MCF 10A (cell line): ENCODE measurements at regions not wholly inside any gene's neighbourhood (a gene's known extent, or its start where the extent isn't known, plus 50 kb on each side); places are given as distances from the start of the nearest gene placed in this dataset.

ENCODE experiments used
- BruUV-seq: library from RNA; stranded (reverse); fragments of 400-500 nt; replicated peaks from 2 replicates; lab custom pipeline; 2021; lab: Mats Ljungman, UMichigan
- CTCF ChIA-PET: fragments of 300-600 bp; sonication (Branson Sonifier 250); formaldehyde crosslinking; extraction: SDS; loops from one replicate; lab custom pipeline; 2021; ENCODE audit warnings: antibody characterized with exemption, inconsistent platforms; lab: Yijun Ruan, JAX
- POLR2A ChIA-PET: fragments of 300-600, 350-650 bp; sonication (Branson Sonifier 250); formaldehyde crosslinking; extraction: SDS; loops from one replicate; lab custom pipeline; 2020; ENCODE audit warnings: antibody characterized with exemption, inconsistent platforms; lab: Yijun Ruan, JAX
- DNase-seq: peaks from one replicate; pipeline ENCODE4 v3.0.0-alpha.2; 2018; ENCODE audit not compliant: unreplicated experiment
- H3K27ac Mint-ChIP-seq: one replicate; pipeline ENCODE4 v1.8.0; 2022; ENCODE audit warnings: mild to moderate bottlenecking, low read depth, mixed read lengths; ENCODE audit not compliant: unreplicated experiment
- H3K27me3 Mint-ChIP-seq: one replicate; pipeline ENCODE4 v1.8.0; 2022; ENCODE audit warnings: mixed read lengths; ENCODE audit not compliant: insufficient read depth, unreplicated experiment
- H3K36me3 Mint-ChIP-seq: one replicate; pipeline ENCODE4 v1.8.0; 2022; ENCODE audit warnings: mild to moderate bottlenecking, moderate library complexity, mixed read lengths; ENCODE audit not compliant: insufficient read depth, unreplicated experiment
- H3K4me1 Mint-ChIP-seq: one replicate; pipeline ENCODE4 v1.8.0; 2022; ENCODE audit warnings: mixed read lengths; ENCODE audit not compliant: insufficient read depth, unreplicated experiment
- H3K4me3 Mint-ChIP-seq: one replicate; pipeline ENCODE4 v1.8.0; 2022; ENCODE audit warnings: mild to moderate bottlenecking, moderate library complexity, mixed read lengths; ENCODE audit not compliant: unreplicated experiment
- H3K9me3 Mint-ChIP-seq: one replicate; pipeline ENCODE4 v1.8.0; 2022; ENCODE audit warnings: mixed read lengths; ENCODE audit not compliant: unreplicated experiment
- CTCF ChIP-seq: fragments of 200-600 bp; IDR thresholded peaks from one replicate; pipeline ENCODE4 v1.8.0; 2022; ENCODE audit warnings: antibody characterized with exemption, mild to moderate bottlenecking; ENCODE audit not compliant: unreplicated experiment
- intact Hi-C: fragments of 100-400 bp; cut with micrococcal nuclease; formaldehyde crosslinking; loops from 2 replicates; pipeline ENCODE4 v1.14.1; 2022

- no peak for DNase-seq
- Mint-ChIP-seq H3K27ac (no peak overlapping the region), H3K27me3 (no peaks in the 10 kb centered on the region), H3K36me3 (peaks cover 5% of the 10 kb centered on the region), H3K9me3 (peaks cover 32% of the 10 kb centered on the region), H3K4me1 (no peaks in the 10 kb centered on the region), H3K4me3 (no peak overlapping the region)
- TF ChIP-seq CTCF, result no peak
- ChIA-PET CTCF (no interaction called here), POLR2A (no interaction called here)
- BruUV-seq, result no TSS peak
- intact Hi-C loops, result no loop called here
Observed at GRCh38 chr10:131560706-131561355, 249.3 kb upstream of the TCERG1L start.

- intact Hi-C loops, result no loop called here
- peaks cover 35% of the 10 kb centered on the region for H3K9me3 Mint-ChIP-seq
- H3K36me3 Mint-ChIP-seq, result peaks cover 5% of the 10 kb centered on the region
Observed at GRCh38 chr10:131561897-131562296, 250.4 kb upstream of the TCERG1L start.

GRCh38 chr10:131563411-131563810, 251.9 kb upstream of the TCERG1L start:
- no peaks in the 10 kb centered on the region for H3K4me1 Mint-ChIP-seq
- H3K36me3 Mint-ChIP-seq, result peaks cover 5% of the 10 kb centered on the region
- CTCF ChIA-PET, result no interaction called here
- no peak for DNase-seq
- peaks cover 35% of the 10 kb centered on the region for H3K9me3 Mint-ChIP-seq
- no peaks in the 10 kb centered on the region for H3K27me3 Mint-ChIP-seq
- intact Hi-C loops, result no loop called here
- no peak overlapping the region for H3K27ac Mint-ChIP-seq
- no peak for TF ChIP-seq CTCF
- no TSS peak for BruUV-seq
- POLR2A ChIA-PET, result no interaction called here
- H3K4me3 Mint-ChIP-seq, result no peak overlapping the region

More at GRCh38 chr10:131561897-131562296, 250.4 kb upstream of the TCERG1L start:
- Mint-ChIP-seq H3K4me1 (no peaks in the 10 kb centered on the region), H3K4me3 (no peak overlapping the region), H3K27ac (no peak overlapping the region), H3K27me3 (no peaks in the 10 kb centered on the region)
- TF ChIP-seq CTCF, result no peak
- POLR2A ChIA-PET, result interaction anchor here (0.7 kb wide), 1 partner anchor 1485 kb away, joined by 3 read pairs; no protein-coding TSS in a partner anchor
- CTCF ChIA-PET, result no interaction called here
- no TSS peak for BruUV-seq
- no peak for DNase-seq

- POLR2A ChIA-PET, result no interaction called here
- intact Hi-C loops, result no loop called here
- Mint-ChIP-seq H3K4me3 (no peak overlapping the region), H3K27ac (no peak overlapping the region), H3K4me1 (no peaks in the 10 kb centered on the region), H3K9me3 (peaks cover 23% of the 10 kb centered on the region), H3K36me3 (no peaks in the 10 kb centered on the region), H3K27me3 (no peaks in the 10 kb centered on the region)
- CTCF ChIA-PET, result interaction anchor here (0.9 kb wide), 1 partner anchor 8 kb away, joined by 3 read pairs; no protein-coding TSS in a partner anchor
- BruUV-seq, result no TSS peak
- DNase-seq, result no peak
- TF ChIP-seq CTCF, result no peak
Observed at GRCh38 chr10:131567279-131568162, 256.0 kb upstream of the TCERG1L start.
